Keratinocyte (primary cell): ENCODE measurements at regions not wholly inside any gene's neighbourhood (a gene's known extent, or its start where the extent isn't known, plus 50 kb on each side); places are given as distances from the start of the nearest gene placed in this dataset.

ENCODE experiments used
- EZH2 ChIP-seq: IDR thresholded peaks from one replicate; pipeline ENCODE4 v1.6.1; 2012; ENCODE audit warnings: inconsistent platforms, mild to moderate bottlenecking, low read length, moderate library complexity
- TF ChIP-seq, protein P1 (sequence below), 3 experiments: IDR thresholded peaks in 1 of 3; conservative IDR thresholded peaks in 1 of 3; optimal IDR thresholded peaks in 1 of 3; 2 replicates in 2 of 3; 3 replicates in 1 of 3; pipeline versions ENCODE3 to v1.5.1; 2011; ENCODE audit warnings: low read length in 3 of 3, mild to moderate bottlenecking in 3 of 3, moderate library complexity in 2 of 3, control low read depth in 1 of 3, inconsistent platforms in 1 of 3; ENCODE audit not compliant: insufficient read depth in 2 of 3; ENCODE audit errors: extremely low read depth in 1 of 3

DNA sequence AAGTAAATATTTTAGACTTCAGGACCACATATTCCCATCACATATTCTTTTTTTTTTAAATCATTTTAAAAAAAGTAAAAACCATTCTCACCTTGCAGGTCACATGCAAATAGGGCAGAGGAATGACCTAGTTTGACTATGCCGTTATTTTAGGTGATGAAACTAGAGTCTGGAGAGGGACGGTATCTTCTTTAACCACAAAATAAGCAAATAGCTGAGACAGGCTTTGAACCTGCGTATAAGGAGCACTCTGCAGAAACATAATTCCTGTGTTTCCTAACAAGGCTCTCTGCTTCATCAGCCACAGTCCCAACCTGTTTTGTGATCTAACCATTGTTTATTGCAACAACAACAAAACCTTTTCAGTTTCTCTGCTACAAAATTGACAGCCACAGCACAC, 121.5 kb downstream of the PCTP start:
- TF ChIP-seq, protein P1, sequence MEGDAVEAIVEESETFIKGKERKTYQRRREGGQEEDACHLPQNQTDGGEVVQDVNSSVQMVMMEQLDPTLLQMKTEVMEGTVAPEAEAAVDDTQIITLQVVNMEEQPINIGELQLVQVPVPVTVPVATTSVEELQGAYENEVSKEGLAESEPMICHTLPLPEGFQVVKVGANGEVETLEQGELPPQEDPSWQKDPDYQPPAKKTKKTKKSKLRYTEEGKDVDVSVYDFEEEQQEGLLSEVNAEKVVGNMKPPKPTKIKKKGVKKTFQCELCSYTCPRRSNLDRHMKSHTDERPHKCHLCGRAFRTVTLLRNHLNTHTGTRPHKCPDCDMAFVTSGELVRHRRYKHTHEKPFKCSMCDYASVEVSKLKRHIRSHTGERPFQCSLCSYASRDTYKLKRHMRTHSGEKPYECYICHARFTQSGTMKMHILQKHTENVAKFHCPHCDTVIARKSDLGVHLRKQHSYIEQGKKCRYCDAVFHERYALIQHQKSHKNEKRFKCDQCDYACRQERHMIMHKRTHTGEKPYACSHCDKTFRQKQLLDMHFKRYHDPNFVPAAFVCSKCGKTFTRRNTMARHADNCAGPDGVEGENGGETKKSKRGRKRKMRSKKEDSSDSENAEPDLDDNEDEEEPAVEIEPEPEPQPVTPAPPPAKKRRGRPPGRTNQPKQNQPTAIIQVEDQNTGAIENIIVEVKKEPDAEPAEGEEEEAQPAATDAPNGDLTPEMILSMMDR (optimal IDR thresholded peaks at IDR 0.05 in 1 of 3, IDR thresholded peaks at IDR 0.05 in 1 of 3, conservative IDR thresholded peaks at IDR 0.05 in 1 of 3; ENCODE audit: extremely low read depth in 1 of 3, insufficient read depth in 2 of 3, low read length in 3 of 3) = no peak
- TF ChIP-seq EZH2 = no peak
